ENCODE measurements at regions not wholly inside any gene's neighbourhood (a gene's known extent, or its start where the extent isn't known, plus 50 kb on each side); places are given as distances from the start of the nearest gene placed in this dataset.

GRCh38 chr6:10217111-10217510 lies 197.8 kb downstream of the TFAP2A start:
- TF ChIP-seq CTCF (conservative IDR thresholded peaks at IDR 0.05; ENCODE audit: low read depth, low read length): no peak
- TF ChIP-seq EZH2phosphoT487 (IDR thresholded peaks at IDR 0.05; ENCODE audit: borderline replicate concordance, low read length): no peak
- TF ChIP-seq EZH2 (IDR thresholded peaks at IDR 0.05; ENCODE audit: low read length, unreplicated experiment): no peak

Measured in PC-3 (cell line).